Suprapubic skin (tissue), 4 donors: ENCODE measurements at regions not wholly inside any gene's neighbourhood (a gene's known extent, or its start where the extent isn't known, plus 50 kb on each side); places are given as distances from the start of the nearest gene placed in this dataset.

ENCODE experiments used
- CTCF ChIP-seq, 2 donors: fragments of 200-600 bp in 1 of 2; fragments of 450-650 bp in 1 of 2; sonication (generic) in 1 of 2; IDR thresholded peaks; one replicate each; pipeline ENCODE4 v1.5.1; 2016 to 2019; ENCODE audit warnings: antibody characterized with exemption in 2 of 2, mild to moderate bottlenecking in 1 of 2, moderate library complexity in 1 of 2
- EP300 ChIP-seq: sonication (generic); formaldehyde crosslinking; IDR thresholded peaks from one replicate; pipeline ENCODE4 v1.6.1; 2017; ENCODE audit warnings: antibody characterized with exemption
- POLR2AphosphoS5 ChIP-seq, 3 donors: sonication (generic); formaldehyde crosslinking; IDR thresholded peaks; one replicate each; pipeline ENCODE4 v1.6.1; 2017; ENCODE audit warnings: antibody characterized with exemption in 3 of 3

DNA sequence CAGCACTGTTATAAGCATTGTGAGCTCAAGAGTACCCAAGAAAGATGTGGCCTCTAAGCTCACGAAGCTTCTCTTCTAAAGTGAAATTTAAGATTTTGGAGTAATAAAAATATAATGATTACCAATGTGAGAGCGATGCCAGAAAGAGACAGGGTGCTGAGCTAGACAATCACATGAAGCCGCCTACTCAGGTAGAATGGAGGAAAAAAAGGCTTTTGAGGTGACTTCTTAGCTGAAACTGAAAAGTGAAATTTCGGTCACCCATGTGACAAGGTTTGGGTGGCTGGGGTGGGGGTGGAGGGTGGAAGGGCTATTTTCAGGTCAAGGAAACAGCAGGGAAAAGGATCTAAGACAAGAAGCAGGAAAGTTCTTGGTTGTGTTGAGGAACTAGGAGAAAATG, 388.2 kb upstream of the WWC1 start:
- TF ChIP-seq CTCF (IDR thresholded peaks at IDR 0.05) (no peak), POLR2AphosphoS5 (IDR thresholded peaks at IDR 0.05) (no peak), EP300 (no peak)
